ENCODE measurements at regions not wholly inside any gene's neighbourhood (a gene's known extent, or its start where the extent isn't known, plus 50 kb on each side); places are given as distances from the start of the nearest gene placed in this dataset.
"Not testable (repeated sequence)": the region's sequence is repeated elsewhere in the genome, so short reads cannot be mapped to it uniquely, and the experiment has no call there.

- ChIA-PET POLR2A (no interaction called here), CTCF (interaction anchor here (1.2 to 3.6 kb wide), 7 partner anchors 9 to 36 kb away, joined by 3 to 19 read pairs (median 5); no protein-coding TSS in a partner anchor)
- WGBS (ENCODE audit: missing lambda C conversion rate) = 81% methylated on average over 11 of the region's 11 CpGs
- Histone ChIP-seq H3K4me3 (peak overlapping the region; percentile 60), H3K27ac (peak overlapping the region; percentile 65 to 79; a peak in 5 of 6 replicates), H3K4me2 (peak overlapping the region; percentile 85), H3K9me3 (no peaks in the 10 kb centered on the region), H3K4me1 (peaks cover 7% of the 10 kb centered on the region; the same call in 2 of the 3 replicates)
- DNase-seq (ENCODE audit: low read depth in 1 of 2, low spot score in 1 of 2) (no peak), ATAC-seq (no peak), FAIRE-seq (no peak)
- TF ChIP-seq, protein P1, sequence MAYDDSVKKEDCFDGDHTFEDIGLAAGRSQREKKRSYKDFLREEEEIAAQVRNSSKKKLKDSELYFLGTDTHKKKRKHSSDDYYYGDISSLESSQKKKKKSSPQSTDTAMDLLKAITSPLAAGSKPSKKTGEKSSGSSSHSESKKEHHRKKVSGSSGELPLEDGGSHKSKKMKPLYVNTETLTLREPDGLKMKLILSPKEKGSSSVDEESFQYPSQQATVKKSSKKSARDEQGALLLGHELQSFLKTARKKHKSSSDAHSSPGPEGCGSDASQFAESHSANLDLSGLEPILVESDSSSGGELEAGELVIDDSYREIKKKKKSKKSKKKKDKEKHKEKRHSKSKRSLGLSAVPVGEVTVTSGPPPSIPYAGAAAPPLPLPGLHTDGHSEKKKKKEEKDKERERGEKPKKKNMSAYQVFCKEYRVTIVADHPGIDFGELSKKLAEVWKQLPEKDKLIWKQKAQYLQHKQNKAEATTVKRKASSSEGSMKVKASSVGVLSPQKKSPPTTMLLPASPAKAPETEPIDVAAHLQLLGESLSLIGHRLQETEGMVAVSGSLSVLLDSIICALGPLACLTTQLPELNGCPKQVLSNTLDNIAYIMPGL (CRISPR knock-in tag; IDR thresholded peaks at IDR 0.05; ENCODE audit: borderline replicate concordance) = no peak
- TF ChIP-seq, protein P2, sequence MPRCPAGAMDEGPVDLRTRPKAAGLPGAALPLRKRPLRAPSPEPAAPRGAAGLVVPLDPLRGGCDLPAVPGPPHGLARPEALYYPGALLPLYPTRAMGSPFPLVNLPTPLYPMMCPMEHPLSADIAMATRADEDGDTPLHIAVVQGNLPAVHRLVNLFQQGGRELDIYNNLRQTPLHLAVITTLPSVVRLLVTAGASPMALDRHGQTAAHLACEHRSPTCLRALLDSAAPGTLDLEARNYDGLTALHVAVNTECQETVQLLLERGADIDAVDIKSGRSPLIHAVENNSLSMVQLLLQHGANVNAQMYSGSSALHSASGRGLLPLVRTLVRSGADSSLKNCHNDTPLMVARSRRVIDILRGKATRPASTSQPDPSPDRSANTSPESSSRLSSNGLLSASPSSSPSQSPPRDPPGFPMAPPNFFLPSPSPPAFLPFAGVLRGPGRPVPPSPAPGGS (IDR thresholded peaks at IDR 0.05) = no peak
- TF ChIP-seq EP300 (IDR thresholded peaks at IDR 0.05) (no peak), HOXA7 (CRISPR knock-in tag; IDR thresholded peaks at IDR 0.05) (no peak), RAD21 (conservative IDR thresholded peaks at IDR 0.05 in 1 of 2, IDR thresholded peaks at IDR 0.05 in 1 of 2) (no peak), TFCP2L1 (CRISPR knock-in tag; IDR thresholded peaks at IDR 0.05) (no peak), ZFP36 (IDR thresholded peaks at IDR 0.05; ENCODE audit: borderline replicate concordance, partially characterized antibody) (no peak), ZC3H11A (IDR thresholded peaks at IDR 0.05) (no peak), GATA3 (IDR thresholded peaks at IDR 0.05; ENCODE audit: borderline replicate concordance) (no peak), CEBPB (IDR thresholded peaks at IDR 0.05) (no peak), SMC3 (IDR thresholded peaks at IDR 0.05) (no peak), ESRRA (IDR thresholded peaks at IDR 0.05; ENCODE audit: borderline replicate concordance, low read length) (no peak), EHMT2 (IDR thresholded peaks at IDR 0.05; ENCODE audit: low read depth) (no peak)
- TF ChIP-seq, protein P3, sequence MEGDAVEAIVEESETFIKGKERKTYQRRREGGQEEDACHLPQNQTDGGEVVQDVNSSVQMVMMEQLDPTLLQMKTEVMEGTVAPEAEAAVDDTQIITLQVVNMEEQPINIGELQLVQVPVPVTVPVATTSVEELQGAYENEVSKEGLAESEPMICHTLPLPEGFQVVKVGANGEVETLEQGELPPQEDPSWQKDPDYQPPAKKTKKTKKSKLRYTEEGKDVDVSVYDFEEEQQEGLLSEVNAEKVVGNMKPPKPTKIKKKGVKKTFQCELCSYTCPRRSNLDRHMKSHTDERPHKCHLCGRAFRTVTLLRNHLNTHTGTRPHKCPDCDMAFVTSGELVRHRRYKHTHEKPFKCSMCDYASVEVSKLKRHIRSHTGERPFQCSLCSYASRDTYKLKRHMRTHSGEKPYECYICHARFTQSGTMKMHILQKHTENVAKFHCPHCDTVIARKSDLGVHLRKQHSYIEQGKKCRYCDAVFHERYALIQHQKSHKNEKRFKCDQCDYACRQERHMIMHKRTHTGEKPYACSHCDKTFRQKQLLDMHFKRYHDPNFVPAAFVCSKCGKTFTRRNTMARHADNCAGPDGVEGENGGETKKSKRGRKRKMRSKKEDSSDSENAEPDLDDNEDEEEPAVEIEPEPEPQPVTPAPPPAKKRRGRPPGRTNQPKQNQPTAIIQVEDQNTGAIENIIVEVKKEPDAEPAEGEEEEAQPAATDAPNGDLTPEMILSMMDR (IDR thresholded peaks at IDR 0.05) = no peak
Observed at GRCh38 chr15:98549003-98549402, 99.3 kb upstream of the IGF1R start.

- Histone ChIP-seq H3K4me3 (no peak overlapping the region), H3K27ac (no peak overlapping the region), H3K4me2 (no peak overlapping the region), H3K4me1 (peaks cover 7% of the 10 kb centered on the region; the same call in 2 of the 3 replicates), H3K9me3 (no peaks in the 10 kb centered on the region)
- 88% methylated on average over 19 of the region's 26 CpGs for WGBS (ENCODE audit: missing lambda C conversion rate)
- CTCF ChIA-PET = interaction anchor here (1.0 to 3.6 kb wide), 5 partner anchors 9 to 510 kb away, joined by 3 to 19 read pairs (median 5); no protein-coding TSS in a partner anchor
- POLR2A ChIA-PET = no interaction called here
- ATAC-seq = no peak
- TF ChIP-seq EP300 (IDR thresholded peaks at IDR 0.05) (no peak), GATA3 (IDR thresholded peaks at IDR 0.05; ENCODE audit: borderline replicate concordance) (no peak), BHLHE40 (IDR thresholded peaks at IDR 0.05; ENCODE audit: low read depth, low read length) (no peak), HOXA7 (CRISPR knock-in tag; IDR thresholded peaks at IDR 0.05) (no peak), RAD21 (conservative IDR thresholded peaks at IDR 0.05 in 1 of 2, IDR thresholded peaks at IDR 0.05 in 1 of 2) (no peak), ATOH8 (CRISPR knock-in tag; IDR thresholded peaks at IDR 0.05; ENCODE audit: low read depth) (no peak), KDM1A (IDR thresholded peaks at IDR 0.05; ENCODE audit: low read depth) (no peak), POLR2A (IDR thresholded peaks at IDR 0.05; ENCODE audit: low read length) (no peak), JUN (IDR thresholded peaks at IDR 0.05) (no peak), ZSCAN20 (CRISPR knock-in tag; IDR thresholded peaks at IDR 0.05) (no peak), SMC3 (IDR thresholded peaks at IDR 0.05) (no peak), USF2 (IDR thresholded peaks at IDR 0.05) (no peak), RCOR1 (IDR thresholded peaks at IDR 0.05; ENCODE audit: low read depth, low read length) (no peak), ZFP36 (IDR thresholded peaks at IDR 0.05; ENCODE audit: borderline replicate concordance, partially characterized antibody) (no peak), JUNB (IDR thresholded peaks at IDR 0.05) (no peak), FOXS1 (CRISPR knock-in tag; IDR thresholded peaks at IDR 0.05) (no peak), HOXB13 (CRISPR knock-in tag; IDR thresholded peaks at IDR 0.05; ENCODE audit: low read depth) (no peak)
- TF ChIP-seq, protein P2 (IDR thresholded peaks at IDR 0.05) = no peak
- DNase-seq (ENCODE audit: low read depth in 1 of 2, low spot score in 1 of 2) = no peak
- no peak for FAIRE-seq
Observed at GRCh38 chr15:98549741-98550140, 98.6 kb upstream of the IGF1R start.

DNA sequence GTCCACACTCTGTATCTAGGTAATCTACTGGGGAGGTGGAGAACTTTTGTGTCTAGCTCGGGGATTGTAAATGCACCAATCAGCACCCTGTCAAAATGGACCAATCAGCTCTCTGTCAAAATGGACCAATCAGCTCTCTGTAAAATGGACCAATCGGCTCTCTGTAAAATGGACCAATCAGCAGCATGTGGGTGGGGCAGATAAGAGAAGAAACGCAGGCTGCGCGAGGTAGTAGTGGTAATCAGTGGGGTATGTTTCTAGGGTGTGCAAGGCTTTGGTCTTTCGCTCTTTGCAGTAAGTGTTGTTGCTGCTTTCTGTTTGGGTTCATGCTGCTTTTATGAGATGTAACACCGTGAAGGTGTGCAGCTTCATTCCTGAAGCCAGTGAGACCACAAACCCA lies 98.0 kb upstream of the IGF1R start:
- POLR2A ChIA-PET; H3K4me1 ChIP-seq; H3K27ac ChIP-seq; H3K9me3 ChIP-seq; ATAC-seq; H3K4me2 ChIP-seq; H3K4me3 ChIP-seq; DNase-seq (ENCODE audit: low read depth in 1 of 2, low spot score in 1 of 2); FAIRE-seq: not testable (repeated sequence)
- 75% methylated on average over 7 of the region's 7 CpGs for WGBS (ENCODE audit: missing lambda C conversion rate)
- CTCF ChIA-PET = interaction anchor here (0.6 to 1.8 kb wide), 6 partner anchors 18 to 509 kb away, joined by 3 to 5 read pairs (median 3); no protein-coding TSS in a partner anchor

All from A549 (cell line).